ENCODE measurements at regions not wholly inside any gene's neighbourhood (a gene's known extent, or its start where the extent isn't known, plus 50 kb on each side); places are given as distances from the start of the nearest gene placed in this dataset.
"Not testable (repeated sequence)": the region's sequence is repeated elsewhere in the genome, so short reads cannot be mapped to it uniquely, and the experiment has no call there.

GRCh38 chr1:181205901-181206300, 117.4 kb downstream of the IER5 start:
- DNase-seq: no peak

- DNase-seq: no peak
Observed at GRCh38 chr1:181206513-181206912, 118.0 kb downstream of the IER5 start.

- no peak for DNase-seq
Observed at GRCh38 chr1:181206979-181207790, 118.7 kb downstream of the IER5 start.

- DNase-seq: no peak
Observed at GRCh38 chr1:181208083-181208482, 119.6 kb downstream of the IER5 start.

- no peak for DNase-seq
Observed at GRCh38 chr1:181208967-181209366, 120.5 kb downstream of the IER5 start.

GRCh38 chr1:181213056-181213455, 124.6 kb downstream of the IER5 start:
- DNase-seq: no peak

GRCh38 chr1:181216591-181216994, 128.1 kb downstream of the IER5 start:
- DNase-seq: no peak

GRCh38 chr1:181219938-181220337, 131.4 kb downstream of the IER5 start:
- DNase-seq: no peak

- DNase-seq: no peak
Observed at GRCh38 chr1:181221078-181221477, 132.6 kb downstream of the IER5 start.

GRCh38 chr1:181222972-181223505, 134.5 kb downstream of the IER5 start:
- DNase-seq: no peak

- DNase-seq: not testable (repeated sequence)
Observed at GRCh38 chr1:181226728-181227127, 138.2 kb downstream of the IER5 start.

- DNase-seq: no peak
Observed at GRCh38 chr1:181239086-181239485, 150.6 kb downstream of the IER5 start.

- not testable (repeated sequence) for DNase-seq
Observed at GRCh38 chr1:181246320-181246719, 157.8 kb downstream of the IER5 start.

GRCh38 chr1:181248361-181248760, 159.9 kb downstream of the IER5 start:
- DNase-seq: not testable (repeated sequence)

GRCh38 chr1:181249186-181249585, 160.7 kb downstream of the IER5 start:
- DNase-seq: no peak

- DNase-seq: no peak
Observed at GRCh38 chr1:181250038-181250437, 161.5 kb downstream of the IER5 start.

- DNase-seq: no peak
Observed at GRCh38 chr1:181251001-181251712, 162.7 kb downstream of the IER5 start.

GRCh38 chr1:181251713-181252075, 163.2 kb downstream of the IER5 start:
- no peak for DNase-seq

- DNase-seq: not testable (repeated sequence)
Observed at GRCh38 chr1:181253601-181254000, 165.1 kb downstream of the IER5 start.

- DNase-seq: no peak
Observed at GRCh38 chr1:181255270-181255929, 166.9 kb downstream of the IER5 start.

GRCh38 chr1:181257117-181257516, 168.6 kb downstream of the IER5 start:
- DNase-seq: no peak

GRCh38 chr1:181259026-181259745, 170.7 kb downstream of the IER5 start:
- no peak for DNase-seq

- DNase-seq: no peak
Observed at GRCh38 chr1:181260271-181260670, 171.8 kb downstream of the IER5 start.

All from NCI-H2029 treated with DMSO at 0.1 percent for 48 hours (cell line).